Lung (tissue), 11 donors: ENCODE measurements at regions not wholly inside any gene's neighbourhood (a gene's known extent, or its start where the extent isn't known, plus 50 kb on each side); places are given as distances from the start of the nearest gene placed in this dataset.

ENCODE experiments used
- ATAC-seq: fragments of 200-7000 bp; cut with Tn5 transposase; one replicate; pipeline ENCODE4 v1.9.1; 2020; ENCODE audit warnings: moderate number of reproducible peaks; ENCODE audit not compliant: insufficient read depth, low FRiP score
- DNase-seq, 3 donors: peaks; one replicate each; pipeline ENCODE4 v3.0.0-alpha.2; 2013 to 2017
- H3K27ac ChIP-seq, 2 donors: one replicate each; pipeline ENCODE4 v1.5.1; 2013; ENCODE audit warnings: mild to moderate bottlenecking in 2 of 2, moderate library complexity in 2 of 2, control low read depth in 1 of 2, inconsistent platforms in 1 of 2, low read depth in 1 of 2, low read length in 1 of 2
- H3K27me3 ChIP-seq, 3 donors: one replicate each; pipeline ENCODE4 v1.5.1; 2013; ENCODE audit warnings: low read length in 2 of 3; ENCODE audit not compliant: control insufficient read depth in 3 of 3, insufficient read depth in 3 of 3
- H3K36me3 ChIP-seq, 4 donors: one replicate each; pipeline ENCODE4 v1.5.1; 2013; ENCODE audit warnings: low read length in 4 of 4, mild to moderate bottlenecking in 1 of 4, moderate library complexity in 1 of 4; ENCODE audit not compliant: control insufficient read depth in 4 of 4, insufficient read depth in 4 of 4
- H3K4me1 ChIP-seq, 5 donors: one replicate each; pipeline ENCODE4 v1.5.1; 2013; ENCODE audit warnings: low read length in 5 of 5, mild to moderate bottlenecking in 2 of 5, moderate library complexity in 1 of 5; ENCODE audit not compliant: control insufficient read depth in 5 of 5, insufficient read depth in 5 of 5
- H3K4me3 ChIP-seq: one replicate; pipeline ENCODE4 v1.5.1; 2013; ENCODE audit warnings: mild to moderate bottlenecking, control low read depth, moderate library complexity
- H3K9ac ChIP-seq, 2 donors: one replicate each; pipeline ENCODE4 v1.5.1; 2013; ENCODE audit warnings: low read length in 2 of 2, control low read depth in 1 of 2; ENCODE audit not compliant: insufficient read depth in 1 of 2
- H3K9me3 ChIP-seq, 4 donors: one replicate each; pipeline ENCODE4 v1.5.1; 2013; ENCODE audit warnings: low read length in 3 of 4, mild to moderate bottlenecking in 1 of 4, moderate library complexity in 1 of 4; ENCODE audit not compliant: control insufficient read depth in 4 of 4, insufficient read depth in 3 of 4
- CTCF ChIP-seq: IDR thresholded peaks from 2 replicates; pipeline ENCODE4 v1.5.1; 2012; ENCODE audit warnings: mild to moderate bottlenecking; ENCODE audit errors: control extremely low read depth, extremely low read depth
- WGBS, 2 donors: extraction: QIAGEN DNeasy Blood & Tissue Kit; methylation state at CpG; one replicate each; pipeline ENCODE4 v1.1.7; 2013; 5-methylcytosine and 5-hydroxymethylcytosine counted together
- donor health status: control.
- donor health status: control.
- donor health status: Bipolar disorder and iron deficiency.
- donor health status: healthy.
- donor health status: DM: yes; HTN: yes; CAD: no.

- no peaks in the 10 kb centered on the region for H3K27me3 ChIP-seq
- H3K36me3 ChIP-seq: no peaks in the 10 kb centered on the region
- no peak for TF ChIP-seq CTCF
- no peak overlapping the region for H3K27ac ChIP-seq
- H3K4me3 ChIP-seq: no peak overlapping the region
- no peaks in the 10 kb centered on the region for H3K4me1 ChIP-seq
- no peak for ATAC-seq
- H3K9me3 ChIP-seq: no peaks in the 10 kb centered on the region
- H3K9ac ChIP-seq: no peak overlapping the region
- DNase-seq: no peak
Observed at GRCh38 chr5:121516997-121517396, 334.7 kb upstream of the FTMT start.

DNA sequence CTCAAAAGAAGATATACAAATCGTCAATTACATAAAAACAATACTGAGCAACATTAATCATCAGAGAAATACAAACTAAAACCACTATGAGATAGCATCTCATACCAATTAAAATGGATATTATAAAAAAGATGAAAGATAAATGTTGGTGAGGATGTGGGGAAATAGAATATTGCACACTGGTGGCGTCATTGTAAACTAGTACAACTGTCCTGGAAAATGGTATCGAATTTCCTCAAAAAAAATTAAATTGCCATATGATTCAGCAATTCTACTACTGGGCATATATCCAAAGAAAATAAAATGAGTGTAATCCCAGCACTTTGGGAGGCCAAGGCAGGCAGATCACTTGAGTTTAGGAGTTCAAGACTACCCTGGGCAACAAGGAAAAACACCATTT lies 326.0 kb upstream of the FTMT start:
- Histone ChIP-seq H3K27me3 (no peaks in the 10 kb centered on the region), H3K36me3 (no peaks in the 10 kb centered on the region), H3K9me3 (no peaks in the 10 kb centered on the region), H3K4me1 (no peaks in the 10 kb centered on the region), H3K9ac (no peak overlapping the region), H3K4me3 (no peak overlapping the region), H3K27ac (no peak overlapping the region)
- TF ChIP-seq CTCF: no peak
- DNase-seq (no peak), ATAC-seq (no peak)
- 86 to 87% methylated on average over 3 of the region's 3 CpGs for WGBS, 2 donors

- ATAC-seq: no peak
- 79 to 90% methylated on average over 1 of the region's 1 CpG for WGBS, 2 donors
- H3K27ac ChIP-seq: no peak overlapping the region
- no peak overlapping the region for H3K4me3 ChIP-seq
- H3K9me3 ChIP-seq: no peaks in the 10 kb centered on the region
- H3K36me3 ChIP-seq: no peaks in the 10 kb centered on the region
- H3K4me1 ChIP-seq: no peaks in the 10 kb centered on the region
- H3K9ac ChIP-seq: no peak overlapping the region
- TF ChIP-seq CTCF: no peak
- no peak for DNase-seq
- no peaks in the 10 kb centered on the region for H3K27me3 ChIP-seq
Observed at GRCh38 chr5:121526908-121527307, 324.8 kb upstream of the FTMT start.

- Histone ChIP-seq H3K27ac (no peak overlapping the region), H3K9me3 (peaks cover 0 to 4% (median 0%) of the 10 kb centered on the region in 4 donors), H3K4me3 (no peak overlapping the region), H3K4me1 (no peaks in the 10 kb centered on the region), H3K9ac (no peak overlapping the region), H3K27me3 (no peaks in the 10 kb centered on the region), H3K36me3 (no peaks in the 10 kb centered on the region)
- 72 to 78% methylated on average over 3 of the region's 3 CpGs for WGBS, 2 donors
- ATAC-seq: no peak
- no peak for DNase-seq
- no peak for TF ChIP-seq CTCF
Observed at GRCh38 chr5:121533814-121534213, 317.9 kb upstream of the FTMT start.
